ENCODE measurements at regions not wholly inside any gene's neighbourhood (a gene's known extent, or its start where the extent isn't known, plus 50 kb on each side); places are given as distances from the start of the nearest gene placed in this dataset.

- H3K36me3 ChIP-seq (ENCODE audit: insufficient read depth, low read length) = no peaks in the 10 kb centered on the region
- no peak overlapping the region for H3K27ac ChIP-seq (ENCODE audit: low read depth, low read length)
- no peak overlapping the region for H3K4me3 ChIP-seq (ENCODE audit: low read depth, low read length)
- no peaks in the 10 kb centered on the region for H3K27me3 ChIP-seq (ENCODE audit: insufficient read depth, low read length)
- no peaks in the 10 kb centered on the region for H3K4me1 ChIP-seq (ENCODE audit: control insufficient read depth, insufficient read depth, low read length, unreplicated experiment)
- H2AFZ ChIP-seq (ENCODE audit: low read length, unreplicated experiment) = no peak overlapping the region
- no peaks in the 10 kb centered on the region for H3K79me2 ChIP-seq (ENCODE audit: control insufficient read depth, insufficient read depth, low read length, unreplicated experiment)
These were observed 951.7 kb upstream of the LCORL start for GRCh38 chr4:18973296-18973695.

- H3K36me3 ChIP-seq (ENCODE audit: insufficient read depth, low read length) = no peaks in the 10 kb centered on the region
- H3K4me3 ChIP-seq (ENCODE audit: low read depth, low read length) = no peak overlapping the region
- H3K27me3 ChIP-seq (ENCODE audit: insufficient read depth, low read length) = no peaks in the 10 kb centered on the region; the same call in 1 of the 2 replicates
- no peak overlapping the region for H3K27ac ChIP-seq (ENCODE audit: low read depth, low read length)
- no peaks in the 10 kb centered on the region for H3K79me2 ChIP-seq (ENCODE audit: control insufficient read depth, insufficient read depth, low read length, unreplicated experiment)
- H2AFZ ChIP-seq (ENCODE audit: low read length, unreplicated experiment) = no peak overlapping the region
- no peaks in the 10 kb centered on the region for H3K4me1 ChIP-seq (ENCODE audit: control insufficient read depth, insufficient read depth, low read length, unreplicated experiment)
These were observed 940.3 kb upstream of the LCORL start for GRCh38 chr4:18961879-18962278.

GRCh38 chr4:18961266-18961665 lies 939.7 kb upstream of the LCORL start:
- Histone ChIP-seq H3K27ac (ENCODE audit: low read depth, low read length) (no peak overlapping the region), H3K36me3 (ENCODE audit: insufficient read depth, low read length) (no peaks in the 10 kb centered on the region), H3K27me3 (ENCODE audit: insufficient read depth, low read length) (no peaks in the 10 kb centered on the region; the same call in 1 of the 2 replicates)

GRCh38 chr4:18957716-18958115 lies 936.2 kb upstream of the LCORL start:
- H3K27me3 ChIP-seq (ENCODE audit: insufficient read depth, low read length) = no peaks in the 10 kb centered on the region; the same call in 1 of the 2 replicates
- no peaks in the 10 kb centered on the region for H3K4me1 ChIP-seq (ENCODE audit: control insufficient read depth, insufficient read depth, low read length, unreplicated experiment)
- H3K4me3 ChIP-seq (ENCODE audit: low read depth, low read length) = no peak overlapping the region
- H3K27ac ChIP-seq (ENCODE audit: low read depth, low read length) = no peak overlapping the region
- no peaks in the 10 kb centered on the region for H3K36me3 ChIP-seq (ENCODE audit: insufficient read depth, low read length)
- no peaks in the 10 kb centered on the region for H3K79me2 ChIP-seq (ENCODE audit: control insufficient read depth, insufficient read depth, low read length, unreplicated experiment)
- no peak overlapping the region for H2AFZ ChIP-seq (ENCODE audit: low read length, unreplicated experiment)

More at GRCh38 chr4:18961266-18961665, 939.7 kb upstream of the LCORL start:
- Histone ChIP-seq H3K79me2 (ENCODE audit: control insufficient read depth, insufficient read depth, low read length, unreplicated experiment) (no peaks in the 10 kb centered on the region), H3K4me3 (ENCODE audit: low read depth, low read length) (no peak overlapping the region), H2AFZ (ENCODE audit: low read length, unreplicated experiment) (no peak overlapping the region), H3K4me1 (ENCODE audit: control insufficient read depth, insufficient read depth, low read length, unreplicated experiment) (no peaks in the 10 kb centered on the region)

- Histone ChIP-seq H3K27me3 (ENCODE audit: insufficient read depth, low read length) (no peaks in the 10 kb centered on the region), H3K27ac (ENCODE audit: low read depth, low read length) (no peak overlapping the region), H3K79me2 (ENCODE audit: control insufficient read depth, insufficient read depth, low read length, unreplicated experiment) (no peaks in the 10 kb centered on the region)
These were observed 933.0 kb upstream of the LCORL start for GRCh38 chr4:18954538-18954937.

GRCh38 chr4:18953613-18954012 lies 932.1 kb upstream of the LCORL start:
- H3K79me2 ChIP-seq (ENCODE audit: control insufficient read depth, insufficient read depth, low read length, unreplicated experiment) = no peaks in the 10 kb centered on the region
- no peak overlapping the region for H3K4me3 ChIP-seq (ENCODE audit: low read depth, low read length)
- no peaks in the 10 kb centered on the region for H3K27me3 ChIP-seq (ENCODE audit: insufficient read depth, low read length)

More at GRCh38 chr4:18954538-18954937, 933.0 kb upstream of the LCORL start:
- H3K4me1 ChIP-seq (ENCODE audit: control insufficient read depth, insufficient read depth, low read length, unreplicated experiment) = no peaks in the 10 kb centered on the region
- H2AFZ ChIP-seq (ENCODE audit: low read length, unreplicated experiment) = no peak overlapping the region
- H3K4me3 ChIP-seq (ENCODE audit: low read depth, low read length) = no peak overlapping the region
- H3K36me3 ChIP-seq (ENCODE audit: insufficient read depth, low read length) = no peaks in the 10 kb centered on the region

GRCh38 chr4:18945464-18945863 lies 923.9 kb upstream of the LCORL start:
- no peak overlapping the region for H3K27ac ChIP-seq (ENCODE audit: low read depth, low read length)
- H3K36me3 ChIP-seq (ENCODE audit: insufficient read depth, low read length) = no peaks in the 10 kb centered on the region
- no peak overlapping the region for H3K4me3 ChIP-seq (ENCODE audit: low read depth, low read length)
- H3K4me1 ChIP-seq (ENCODE audit: control insufficient read depth, insufficient read depth, low read length, unreplicated experiment) = no peaks in the 10 kb centered on the region
- no peaks in the 10 kb centered on the region for H3K27me3 ChIP-seq (ENCODE audit: insufficient read depth, low read length)
- no peak overlapping the region for H2AFZ ChIP-seq (ENCODE audit: low read length, unreplicated experiment)
- no peaks in the 10 kb centered on the region for H3K79me2 ChIP-seq (ENCODE audit: control insufficient read depth, insufficient read depth, low read length, unreplicated experiment)

More at GRCh38 chr4:18953613-18954012, 932.1 kb upstream of the LCORL start:
- Histone ChIP-seq H3K4me1 (ENCODE audit: control insufficient read depth, insufficient read depth, low read length, unreplicated experiment) (no peaks in the 10 kb centered on the region), H2AFZ (ENCODE audit: low read length, unreplicated experiment) (no peak overlapping the region), H3K36me3 (ENCODE audit: insufficient read depth, low read length) (no peaks in the 10 kb centered on the region), H3K27ac (ENCODE audit: low read depth, low read length) (no peak overlapping the region)

GRCh38 chr4:18942874-18943273 lies 921.3 kb upstream of the LCORL start:
- H2AFZ ChIP-seq (ENCODE audit: low read length, unreplicated experiment) = no peak overlapping the region

GRCh38 chr4:18938343-18939099 lies 917.0 kb upstream of the LCORL start:
- H3K36me3 ChIP-seq (ENCODE audit: insufficient read depth, low read length) = no peaks in the 10 kb centered on the region
- H3K27ac ChIP-seq (ENCODE audit: low read depth, low read length) = no peak overlapping the region
- H2AFZ ChIP-seq (ENCODE audit: low read length, unreplicated experiment) = no peak overlapping the region
- H3K79me2 ChIP-seq (ENCODE audit: control insufficient read depth, insufficient read depth, low read length, unreplicated experiment) = no peaks in the 10 kb centered on the region
- H3K4me3 ChIP-seq (ENCODE audit: low read depth, low read length) = no peak overlapping the region
- no peaks in the 10 kb centered on the region for H3K27me3 ChIP-seq (ENCODE audit: insufficient read depth, low read length)
- H3K4me1 ChIP-seq (ENCODE audit: control insufficient read depth, insufficient read depth, low read length, unreplicated experiment) = no peaks in the 10 kb centered on the region

More at GRCh38 chr4:18942874-18943273, 921.3 kb upstream of the LCORL start:
- Histone ChIP-seq H3K27ac (ENCODE audit: low read depth, low read length) (no peak overlapping the region), H3K27me3 (ENCODE audit: insufficient read depth, low read length) (no peaks in the 10 kb centered on the region), H3K36me3 (ENCODE audit: insufficient read depth, low read length) (no peaks in the 10 kb centered on the region), H3K79me2 (ENCODE audit: control insufficient read depth, insufficient read depth, low read length, unreplicated experiment) (no peaks in the 10 kb centered on the region), H3K4me3 (ENCODE audit: low read depth, low read length) (no peak overlapping the region), H3K4me1 (ENCODE audit: control insufficient read depth, insufficient read depth, low read length, unreplicated experiment) (no peaks in the 10 kb centered on the region)

GRCh38 chr4:18937746-18938145 lies 916.2 kb upstream of the LCORL start:
- Histone ChIP-seq H3K27me3 (ENCODE audit: insufficient read depth, low read length) (no peaks in the 10 kb centered on the region), H3K4me3 (ENCODE audit: low read depth, low read length) (no peak overlapping the region), H3K27ac (ENCODE audit: low read depth, low read length) (no peak overlapping the region), H2AFZ (ENCODE audit: low read length, unreplicated experiment) (no peak overlapping the region), H3K4me1 (ENCODE audit: control insufficient read depth, insufficient read depth, low read length, unreplicated experiment) (no peaks in the 10 kb centered on the region), H3K79me2 (ENCODE audit: control insufficient read depth, insufficient read depth, low read length, unreplicated experiment) (no peaks in the 10 kb centered on the region), H3K36me3 (ENCODE audit: insufficient read depth, low read length) (no peaks in the 10 kb centered on the region)

GRCh38 chr4:18937080-18937479 lies 915.5 kb upstream of the LCORL start:
- H3K27me3 ChIP-seq (ENCODE audit: insufficient read depth, low read length) = no peaks in the 10 kb centered on the region
- H3K4me3 ChIP-seq (ENCODE audit: low read depth, low read length) = no peak overlapping the region
- H3K79me2 ChIP-seq (ENCODE audit: control insufficient read depth, insufficient read depth, low read length, unreplicated experiment) = no peaks in the 10 kb centered on the region
- H3K4me1 ChIP-seq (ENCODE audit: control insufficient read depth, insufficient read depth, low read length, unreplicated experiment) = no peaks in the 10 kb centered on the region
- H3K36me3 ChIP-seq (ENCODE audit: insufficient read depth, low read length) = no peaks in the 10 kb centered on the region
- no peak overlapping the region for H3K27ac ChIP-seq (ENCODE audit: low read depth, low read length)
- no peak overlapping the region for H2AFZ ChIP-seq (ENCODE audit: low read length, unreplicated experiment)

All from ACC112 (cell line).